ENCODE measurements at regions not wholly inside any gene's neighbourhood (a gene's known extent, or its start where the extent isn't known, plus 50 kb on each side); places are given as distances from the start of the nearest gene placed in this dataset.

DNA sequence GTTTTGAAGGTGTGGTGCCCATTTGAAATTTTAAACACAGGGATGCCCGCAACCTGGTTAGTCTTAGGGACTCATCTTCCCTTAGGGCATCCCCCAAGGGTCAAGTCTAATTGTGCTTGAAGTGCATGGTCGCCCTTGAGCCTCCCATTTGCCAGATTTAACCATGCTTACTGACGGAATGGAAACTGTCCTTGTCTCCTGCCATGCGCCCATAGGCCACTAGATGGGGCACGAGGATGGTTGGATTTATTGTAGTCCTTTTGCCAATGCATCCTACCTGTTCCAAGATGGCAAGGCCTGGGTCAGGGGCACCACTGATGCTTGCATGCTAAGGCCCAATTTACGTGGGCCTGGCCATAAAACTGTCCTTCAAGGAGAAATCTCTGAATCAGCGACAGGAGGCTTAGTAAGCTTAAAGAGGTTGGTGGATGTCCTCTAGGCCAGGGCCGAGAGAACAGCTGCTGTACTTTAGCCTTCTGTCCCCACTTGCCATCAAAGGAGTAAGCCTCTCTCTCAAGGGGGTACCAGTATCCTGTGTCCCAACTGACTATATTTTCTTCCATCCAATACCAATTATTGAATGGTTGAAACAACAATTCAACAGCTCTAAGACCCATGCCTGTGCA lies 355.4 kb downstream of the OTOL1 start:
- TF ChIP-seq POLR2A (IDR thresholded peaks at IDR 0.05) (no peak), POLR2AphosphoS5 (IDR thresholded peaks at IDR 0.05) (no peak)
- TF ChIP-seq, protein P1, sequence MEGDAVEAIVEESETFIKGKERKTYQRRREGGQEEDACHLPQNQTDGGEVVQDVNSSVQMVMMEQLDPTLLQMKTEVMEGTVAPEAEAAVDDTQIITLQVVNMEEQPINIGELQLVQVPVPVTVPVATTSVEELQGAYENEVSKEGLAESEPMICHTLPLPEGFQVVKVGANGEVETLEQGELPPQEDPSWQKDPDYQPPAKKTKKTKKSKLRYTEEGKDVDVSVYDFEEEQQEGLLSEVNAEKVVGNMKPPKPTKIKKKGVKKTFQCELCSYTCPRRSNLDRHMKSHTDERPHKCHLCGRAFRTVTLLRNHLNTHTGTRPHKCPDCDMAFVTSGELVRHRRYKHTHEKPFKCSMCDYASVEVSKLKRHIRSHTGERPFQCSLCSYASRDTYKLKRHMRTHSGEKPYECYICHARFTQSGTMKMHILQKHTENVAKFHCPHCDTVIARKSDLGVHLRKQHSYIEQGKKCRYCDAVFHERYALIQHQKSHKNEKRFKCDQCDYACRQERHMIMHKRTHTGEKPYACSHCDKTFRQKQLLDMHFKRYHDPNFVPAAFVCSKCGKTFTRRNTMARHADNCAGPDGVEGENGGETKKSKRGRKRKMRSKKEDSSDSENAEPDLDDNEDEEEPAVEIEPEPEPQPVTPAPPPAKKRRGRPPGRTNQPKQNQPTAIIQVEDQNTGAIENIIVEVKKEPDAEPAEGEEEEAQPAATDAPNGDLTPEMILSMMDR (IDR thresholded peaks at IDR 0.05), result peak; percentile 34 to 73 (median 41)

All from gastroesophageal sphincter (tissue), 3 donors.